22Rv1 (cell line): ENCODE measurements at regions not wholly inside any gene's neighbourhood (a gene's known extent, or its start where the extent isn't known, plus 50 kb on each side); places are given as distances from the start of the nearest gene placed in this dataset.

Experiments used
- H3K27ac ChIP-seq: fragments of 450-650 bp; 2 replicates; pipeline ENCODE4 v1.5.1; 2017
- CTCF ChIP-seq: fragments of 450-650 bp; IDR thresholded peaks from 2 replicates; pipeline ENCODE4 v1.5.1; 2017; ENCODE audit warnings: mild to moderate bottlenecking
- ZFX ChIP-seq: fragments of 450-650 bp; IDR thresholded peaks from 2 replicates; pipeline ENCODE4 v1.6.1; 2017; ENCODE audit warnings: antibody characterized with exemption, borderline replicate concordance

GRCh38 chrX:150234126-150234525 lies 129.0 kb upstream of the MAMLD1 start:
- H3K27ac ChIP-seq, result no peak overlapping the region
- TF ChIP-seq ZFX, result no peak
- no peak for TF ChIP-seq CTCF

GRCh38 chrX:150236327-150236726 lies 126.8 kb upstream of the MAMLD1 start:
- TF ChIP-seq CTCF (no peak), ZFX (no peak)
- H3K27ac ChIP-seq, result no peak overlapping the region

GRCh38 chrX:150238632-150239382 lies 124.3 kb upstream of the MAMLD1 start:
- TF ChIP-seq CTCF (no peak), ZFX (no peak)
- H3K27ac ChIP-seq, result no peak overlapping the region

- no peak overlapping the region for H3K27ac ChIP-seq
- no peak for TF ChIP-seq CTCF
- no peak for TF ChIP-seq ZFX
These were observed 123.0 kb upstream of the MAMLD1 start for GRCh38 chrX:150239946-150240642.

GRCh38 chrX:150240643-150240970 lies 122.5 kb upstream of the MAMLD1 start:
- H3K27ac ChIP-seq, result no peak overlapping the region
- TF ChIP-seq CTCF (no peak), ZFX (no peak)

GRCh38 chrX:150253959-150254620 lies 109.0 kb upstream of the MAMLD1 start:
- no peak overlapping the region for H3K27ac ChIP-seq
- TF ChIP-seq CTCF (no peak), ZFX (no peak)

GRCh38 chrX:150254909-150255308 lies 108.2 kb upstream of the MAMLD1 start:
- no peak overlapping the region for H3K27ac ChIP-seq
- TF ChIP-seq ZFX, result no peak
- no peak for TF ChIP-seq CTCF
